Activated CD4-positive, alpha-beta T cell treated with anti-CD3 and anti-CD28 coated beads, Interleukin-2, Interleukin-6, amounts not matched to agents 100 ng/mL and 50 ng/mL, durations not matched to agents 16 hours and 8 hours (primary cell): ENCODE measurements at regions not wholly inside any gene's neighbourhood (a gene's known extent, or its start where the extent isn't known, plus 50 kb on each side); places are given as distances from the start of the nearest gene placed in this dataset.
A peak's percentile ranks its signal among the peaks of the same experiment; 100 is the strongest.
"Not testable (repeated sequence)": the region's sequence is repeated elsewhere in the genome, so short reads cannot be mapped to it uniquely, and the experiment has no call there.

Experiments used
- DNase-seq: peaks from one replicate; pipeline ENCODE4 v3.0.0-alpha.2; 2020

GRCh38 chr3:153269730-153270129, 107.7 kb downstream of the RAP2B start:
- no peak for DNase-seq

GRCh38 chr3:153273217-153273616, 111.2 kb downstream of the RAP2B start:
- DNase-seq = no peak

GRCh38 chr3:153273767-153274435, 111.9 kb downstream of the RAP2B start:
- DNase-seq = no peak

DNA sequence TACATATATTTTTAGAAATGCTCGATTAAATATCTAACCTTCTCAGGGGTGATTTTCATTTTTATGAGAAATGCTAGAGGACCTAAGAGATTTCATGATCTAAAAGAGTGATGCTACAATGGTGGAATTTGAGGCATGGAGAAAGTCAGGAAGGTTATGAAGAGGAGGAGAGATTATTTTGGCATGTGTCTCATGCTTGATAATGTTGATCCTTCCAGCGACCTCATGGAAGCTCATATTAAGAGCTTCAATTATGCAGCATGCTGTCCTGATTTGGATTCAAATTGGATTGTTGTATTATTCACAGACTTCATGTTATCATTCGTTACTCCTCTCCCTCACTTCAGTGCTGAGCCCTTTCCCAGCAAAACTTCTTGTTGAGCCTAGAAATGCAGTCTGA, 112.5 kb downstream of the RAP2B start:
- DNase-seq = no peak

GRCh38 chr3:153275514-153275913, 113.5 kb downstream of the RAP2B start:
- DNase-seq = no peak

- no peak for DNase-seq
Observed at GRCh38 chr3:153277029-153277428, 115.0 kb downstream of the RAP2B start.

DNA sequence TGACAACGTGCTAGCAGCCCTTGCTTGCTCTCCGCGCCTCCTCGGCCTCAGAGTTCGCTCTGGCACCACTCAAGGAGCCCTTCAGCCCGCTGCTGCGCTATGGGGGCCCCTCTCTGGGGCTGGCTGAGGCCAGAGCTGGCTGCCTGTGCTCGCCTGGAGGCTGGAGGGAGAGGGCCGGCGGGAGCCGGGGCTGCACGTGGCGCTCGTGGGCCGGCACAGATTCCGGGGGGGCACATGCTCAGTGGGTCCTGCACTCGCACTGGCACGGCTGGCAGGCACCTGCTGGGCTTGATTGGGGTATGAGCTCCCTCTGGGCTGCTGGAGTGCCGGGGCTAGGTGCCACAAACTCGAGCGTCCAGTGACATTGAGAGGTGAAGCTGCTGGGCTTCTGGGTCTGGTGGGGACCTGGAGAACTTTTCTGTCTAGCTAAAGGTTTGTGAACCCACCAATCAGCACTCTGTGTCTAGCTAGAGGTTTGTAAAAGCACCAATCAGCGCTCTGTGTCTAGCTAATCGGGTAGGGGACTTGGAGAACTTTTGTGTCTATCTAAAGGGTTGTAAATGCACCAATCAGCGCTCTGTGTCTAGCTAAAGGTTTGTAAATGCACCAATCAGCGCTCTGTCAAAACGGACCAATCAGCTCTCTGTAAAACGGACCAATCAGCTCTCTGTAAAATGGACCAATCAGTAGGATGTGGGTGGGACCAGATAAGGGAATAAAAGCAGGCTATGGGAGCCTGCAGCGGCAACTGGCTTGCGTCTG, 119.4 kb downstream of the RAP2B start:
- not testable (repeated sequence) for DNase-seq

GRCh38 chr3:153282355-153282754, 120.3 kb downstream of the RAP2B start:
- no peak for DNase-seq

GRCh38 chr3:153284282-153284938, 122.4 kb downstream of the RAP2B start:
- peak; percentile 27 for DNase-seq

DNA sequence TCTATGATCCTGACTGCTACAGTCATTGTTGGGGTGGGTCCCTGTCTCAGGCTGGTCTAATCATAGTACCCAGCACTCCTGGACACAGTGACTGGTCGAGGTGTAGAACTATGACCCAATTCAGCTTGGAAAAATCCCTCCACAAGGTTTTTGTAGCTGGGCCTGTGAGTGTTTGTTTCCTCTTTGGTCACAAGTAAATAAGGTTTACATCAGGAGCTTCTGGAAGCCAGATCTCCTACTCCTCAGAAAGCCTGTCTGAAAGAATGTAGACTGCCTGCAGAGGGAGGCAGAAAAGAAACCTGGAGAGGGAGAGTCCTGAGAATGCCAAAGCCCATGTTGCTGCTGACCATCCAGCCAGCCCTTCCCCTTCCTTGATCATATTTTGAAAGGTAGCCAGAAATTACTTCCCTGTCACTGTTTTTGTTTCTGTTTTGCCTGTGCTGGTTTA, 123.2 kb downstream of the RAP2B start:
- DNase-seq = no peak

DNA sequence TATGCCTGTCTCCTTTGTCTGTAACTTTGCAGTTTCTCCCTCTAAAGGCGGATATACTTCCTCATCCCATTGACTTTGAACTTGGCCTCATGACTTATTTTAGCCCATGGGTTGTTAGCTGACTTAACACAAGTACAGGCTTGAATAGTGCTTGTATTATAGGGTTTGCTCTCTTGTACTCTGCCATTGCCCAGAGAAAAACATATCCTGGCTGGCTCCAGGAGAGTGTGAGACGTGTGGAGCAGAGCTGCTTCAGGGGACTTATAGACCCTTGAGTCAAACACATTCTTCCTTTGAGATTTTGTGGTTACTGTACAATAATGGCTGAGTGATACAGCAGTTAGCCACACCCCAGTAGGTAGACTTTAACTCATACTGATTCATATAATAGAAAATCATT, 124.0 kb downstream of the RAP2B start:
- no peak for DNase-seq

- DNase-seq = no peak
Observed at GRCh38 chr3:153287017-153287416, 125.0 kb downstream of the RAP2B start.

DNA sequence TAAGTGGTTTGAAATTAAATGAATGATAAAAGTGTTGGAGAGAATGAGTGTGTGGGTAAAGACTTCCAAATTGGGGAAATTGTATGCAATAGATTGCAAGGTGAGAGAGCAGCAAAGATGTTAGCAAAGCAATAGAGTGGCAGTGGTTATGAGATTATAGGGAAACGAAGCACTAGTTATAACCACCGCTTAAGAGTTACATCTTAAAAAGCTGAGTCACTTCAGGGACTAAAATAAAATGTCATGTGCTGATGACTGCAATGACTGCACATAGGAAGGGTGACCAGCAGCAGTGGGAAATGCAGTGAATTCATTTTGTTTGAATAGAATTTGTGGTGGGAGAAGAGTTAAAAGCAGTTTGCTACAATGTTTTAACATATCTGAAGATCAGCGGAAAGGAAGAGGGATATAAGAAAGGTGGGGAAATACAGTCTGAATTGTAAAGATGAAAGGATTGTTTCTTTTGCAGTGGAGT, 127.3 kb downstream of the RAP2B start:
- DNase-seq = peak; percentile 3

GRCh38 chr3:153290268-153291015, 128.4 kb downstream of the RAP2B start:
- DNase-seq = no peak

DNA sequence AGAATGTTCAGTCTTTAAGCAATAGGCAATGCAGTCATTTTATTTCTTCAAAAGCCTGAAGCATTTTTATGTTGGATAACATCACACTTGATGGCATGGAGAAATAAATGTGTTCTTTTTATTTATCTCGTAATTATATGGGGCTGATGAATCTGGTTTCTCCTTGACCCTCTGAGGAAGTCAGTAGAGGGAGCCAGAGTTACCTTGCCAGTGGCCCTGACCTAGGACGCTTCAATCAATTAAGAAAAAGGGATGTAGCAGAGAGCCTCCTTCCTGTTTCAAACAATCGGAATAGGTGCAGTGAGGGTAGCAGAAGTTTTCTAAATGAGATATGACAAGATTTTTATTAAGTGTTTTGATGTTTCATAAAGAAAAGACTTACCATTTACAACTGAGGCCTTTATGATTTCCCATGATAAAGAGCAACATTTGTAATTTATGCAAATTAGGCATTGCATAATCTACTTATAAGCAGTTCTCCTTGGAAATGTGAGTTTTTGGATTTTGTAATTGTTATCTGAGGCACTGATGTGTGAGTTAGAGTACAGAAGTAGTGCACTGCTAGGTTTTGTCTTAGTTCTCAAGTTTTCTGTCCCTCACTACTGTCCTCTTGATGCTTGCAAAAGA, 129.1 kb downstream of the RAP2B start:
- DNase-seq = peak; percentile 30

DNA sequence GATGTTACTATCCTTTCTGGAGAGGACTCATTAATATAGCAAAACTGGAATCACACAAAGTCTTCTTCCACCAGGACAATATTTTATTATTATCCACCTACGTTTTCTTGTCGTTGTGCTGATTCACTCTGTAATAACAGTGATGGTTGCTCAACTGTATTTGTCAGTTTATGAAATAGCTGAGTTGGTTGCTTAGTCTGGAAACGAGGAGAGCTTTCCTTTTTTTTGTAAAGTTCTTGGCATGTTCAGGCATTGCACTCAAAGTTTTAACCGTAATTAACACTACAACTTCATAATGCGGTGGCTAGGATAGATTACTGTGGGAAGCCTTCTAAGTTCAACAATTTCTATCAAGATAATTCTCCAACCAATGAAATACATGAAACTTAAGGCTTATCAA, 131.2 kb downstream of the RAP2B start:
- DNase-seq = no peak

GRCh38 chr3:153295901-153296300, 133.9 kb downstream of the RAP2B start:
- DNase-seq = no peak

DNA sequence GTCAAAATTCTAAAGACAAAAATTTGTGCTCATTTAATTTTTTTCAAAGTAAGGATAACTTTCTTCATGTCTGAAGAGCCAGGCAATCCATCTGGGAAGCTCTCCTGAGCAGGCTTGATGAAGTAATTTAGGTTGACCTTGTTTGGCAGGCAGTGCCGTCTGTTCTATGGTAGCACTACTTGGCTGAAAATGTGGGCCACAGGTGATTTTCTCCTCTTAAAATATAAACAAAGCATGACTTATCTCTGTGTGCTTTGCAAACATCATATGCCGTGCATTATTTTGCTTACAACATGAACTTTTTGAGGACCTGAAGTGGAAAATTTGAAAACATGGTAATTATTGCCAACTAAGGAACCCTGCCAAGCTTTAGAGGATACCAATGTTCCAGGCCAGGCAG, 143.2 kb downstream of the RAP2B start:
- no peak for DNase-seq

DNA sequence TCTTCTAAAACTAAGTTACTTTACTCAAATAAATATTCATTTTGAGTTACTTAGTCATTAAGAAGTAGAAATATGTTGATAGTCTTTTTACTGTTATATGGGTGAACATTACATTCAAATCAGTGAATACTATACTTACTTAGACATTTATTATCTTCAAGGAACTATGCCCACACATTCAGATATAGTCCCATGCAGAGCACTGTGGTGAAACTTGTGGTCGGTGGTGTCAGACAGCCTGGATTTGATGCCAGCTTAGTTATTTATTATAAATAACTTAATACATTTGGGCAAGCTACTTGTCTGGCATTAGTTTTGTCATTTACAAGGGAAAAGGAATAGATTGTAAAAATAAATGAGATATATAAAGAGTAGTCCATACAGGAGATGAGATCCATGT, 149.5 kb downstream of the RAP2B start:
- no peak for DNase-seq

DNA sequence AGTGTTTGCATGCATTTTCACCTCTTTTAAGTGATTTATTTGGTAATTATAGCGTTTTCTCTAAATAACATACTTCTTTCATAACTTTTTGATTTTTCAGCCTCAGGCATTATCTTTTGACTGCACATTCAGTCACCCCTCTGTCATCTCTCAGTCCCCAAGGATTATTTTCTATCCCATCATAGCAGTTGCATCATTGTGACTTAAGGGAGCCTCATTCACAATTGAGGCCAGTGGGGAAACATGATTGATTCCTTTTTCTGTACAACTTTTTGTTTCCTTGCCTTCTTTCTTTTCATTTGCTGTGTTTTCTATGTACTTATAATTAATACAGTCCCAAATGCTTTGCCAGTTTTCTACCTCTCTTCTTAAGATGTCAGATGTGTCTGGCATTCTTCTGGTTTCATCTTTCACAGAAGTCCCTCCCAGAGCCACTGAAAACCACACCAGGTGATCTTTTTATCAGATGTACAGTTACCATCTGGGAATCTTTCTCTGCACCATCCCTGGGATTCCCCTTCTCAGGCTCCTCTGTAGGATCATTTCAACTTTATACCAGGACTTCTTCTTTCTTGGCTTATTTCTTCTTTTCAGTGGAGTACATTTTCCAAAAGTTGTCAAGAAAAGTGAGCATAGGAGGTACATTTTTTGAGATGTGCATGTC, 151.4 kb downstream of the RAP2B start:
- no peak for DNase-seq

DNA sequence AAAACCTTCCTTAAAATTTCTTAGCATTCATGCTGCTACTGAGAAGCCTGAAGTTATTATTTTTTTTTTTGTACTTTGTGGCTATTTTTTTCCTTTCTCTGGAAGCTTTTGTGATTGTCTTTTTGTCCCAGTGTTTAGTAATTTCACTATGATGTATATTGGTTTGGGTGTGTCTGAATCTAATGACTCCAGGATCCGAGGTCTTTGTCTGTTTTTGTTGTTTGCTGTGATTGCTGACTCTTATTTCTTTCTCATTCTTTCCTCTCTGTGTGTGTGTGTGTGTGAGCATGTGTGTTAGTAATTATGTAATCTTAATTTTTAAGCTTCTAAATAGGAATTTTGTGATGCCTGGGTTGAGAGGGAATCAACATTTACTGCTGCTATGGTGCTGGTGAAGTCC, 152.0 kb downstream of the RAP2B start:
- no peak for DNase-seq

GRCh38 chr3:153315781-153316180, 153.8 kb downstream of the RAP2B start:
- DNase-seq = no peak
